Heart right ventricle (tissue), 16 donors: ENCODE measurements at regions not wholly inside any gene's neighbourhood (a gene's known extent, or its start where the extent isn't known, plus 50 kb on each side); places are given as distances from the start of the nearest gene placed in this dataset.

Experiments used
- ATAC-seq, 8 donors: fragments of 200-7000 bp; cut with Tn5 transposase; one replicate each; pipeline ENCODE4 v1.9.1; 2020; ENCODE audit warnings: mild to moderate bottlenecking in 8 of 8, moderate library complexity in 8 of 8, moderate number of reproducible peaks in 1 of 8
- DNase-seq, 2 donors: peaks; one replicate each; pipeline ENCODE4 v3.0.0-alpha.2; 2020
- H3K27ac ChIP-seq, 10 donors: fragments of 200-600 bp; sonication (generic) in 2 of 10; one replicate each; pipeline versions ENCODE4 v1.5.0 to v1.8.0; 2020 to 2022; ENCODE audit warnings: mild to moderate bottlenecking in 3 of 10
- H3K27me3 ChIP-seq, 7 donors: fragments of 200-600 bp; one replicate each; pipeline ENCODE4 v1.8.0; 2021 to 2022; ENCODE audit warnings: mild to moderate bottlenecking in 2 of 7
- H3K36me3 ChIP-seq, 9 donors: fragments of 200-600 bp; sonication (generic) in 1 of 9; one replicate each; pipeline versions ENCODE4 v1.5.0 to v1.8.0; 2020 to 2022; ENCODE audit warnings: mild to moderate bottlenecking in 2 of 9
- H3K4me1 ChIP-seq, 9 donors: fragments of 200-600 bp; sonication (generic) in 1 of 9; one replicate each; pipeline versions ENCODE4 v1.5.0 to v1.8.0; 2020 to 2022; ENCODE audit warnings: mild to moderate bottlenecking in 4 of 9
- H3K4me3 ChIP-seq, 10 donors: fragments of 200-600 bp; sonication (generic) in 2 of 10; one replicate each; pipeline versions ENCODE4 v1.5.0 to v1.8.0; 2020 to 2022; ENCODE audit warnings: mild to moderate bottlenecking in 7 of 10, moderate library complexity in 2 of 10
- H3K9me3 ChIP-seq, 11 donors: fragments of 200-600 bp in 10 of 11; sonication (generic) in 2 of 11; one replicate each; pipeline versions ENCODE4 v1.5.0 to v1.8.0; 2013 to 2022; ENCODE audit warnings: mild to moderate bottlenecking in 2 of 11, control low read depth in 1 of 11, moderate library complexity in 1 of 11
- WGBS, 2 donors: extraction: QIAGEN DNeasy Blood & Tissue Kit; methylation state at CpG; one replicate each; pipeline ENCODE4 v1.1.7; 2013; ENCODE audit warnings: inconsistent platforms in 1 of 2; 5-methylcytosine and 5-hydroxymethylcytosine counted together
- intact Hi-C, 10 donors: fragments of 100-400 bp; cut with DNase I; formaldehyde crosslinking; loops; one replicate each; pipeline versions ENCODE4 v1.11.1 to v1.14.2; 2022
- TF ChIP-seq, protein P1 (sequence below), 9 donors: fragments of 200-600 bp; sonication (generic) in 2 of 9; IDR thresholded peaks; one replicate each; pipeline versions ENCODE4 v1.5.0 to v1.8.0; 2021 to 2022; ENCODE audit warnings: antibody characterized with exemption in 9 of 9, mild to moderate bottlenecking in 5 of 9, moderate library complexity in 1 of 9
- donor health status: Arrhythmogenic right ventricular cardiomyopathy.
- donor health status: ischemic (EF 13 %, LVEDD 7.1; RV severe dilation, severe dysfunction).
- donor health status: healthy with polysubstance abuse.
- donor health status: DM: no; HTN: yes; CAD: no.
- donor health status: DM: no; HTN: no; CAD: no.
- donor health status: ischemic (EF 25% LVEDD 6.9; RV normal size, moderate dysfunction).
- donor health status: ischemic (EF 25% LVEDD 5.7; RV mildly dilated, moderate dysfunction).
- donor health status: healthy.
- donor health status: DM: yes; HTN: yes; CAD: no.
- donor health status: Ischemic cardiomyopathy.
- donor health status: ischemic (EF 35%, LVEDD 5.7; RV mildly dilated, moderate dysfunction).
- donor health status: nonischemic (EF 11% LVEDD 7.7; RV severe dilation, severe dysfunction).
- donor health status: DM: yes; HTN: yes; CAD: no.
- donor health status: PGD.
- donor health status: ischemic (EF 29% LVEDD 5.4; RV normal size, mild dysfunction).
- donor health status: nonischemic (EF 23%, LVEDD 6.1; RV moderate dilation, normal function).

DNA sequence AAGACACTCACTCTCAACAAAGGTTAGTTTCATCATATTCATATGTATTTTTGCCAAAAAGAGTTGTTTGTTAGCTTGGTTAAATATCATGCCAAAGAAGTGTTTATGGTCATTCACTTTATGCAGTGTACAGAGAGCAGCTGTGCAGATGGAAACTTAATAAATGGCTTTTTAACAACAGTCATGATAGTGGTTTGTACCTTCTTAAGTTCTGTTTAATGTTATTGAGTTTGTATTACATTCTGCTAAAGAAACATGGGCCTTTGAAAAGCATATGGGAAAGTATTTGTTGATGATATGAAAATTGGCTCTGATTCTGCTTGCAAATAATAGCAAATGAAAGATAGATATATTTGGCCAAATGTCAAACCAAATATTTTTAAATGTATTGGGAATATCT is 607.3 kb downstream of the NCAM2 start:
- no peaks in the 10 kb centered on the region for H3K27me3 ChIP-seq
- DNase-seq (no peak), ATAC-seq (peak in 1 of 8 donors; percentile 75)
- H3K9me3 ChIP-seq = peaks cover 0 to 7% (median 0%) of the 10 kb centered on the region in 11 donors
- peak overlapping the region in 1 of 10 donors; percentile 5 for H3K27ac ChIP-seq
- H3K4me1 ChIP-seq = peaks cover 0 to 6% (median 0%) of the 10 kb centered on the region in 9 donors
- H3K4me3 ChIP-seq = no peak overlapping the region
- TF ChIP-seq, protein P1, sequence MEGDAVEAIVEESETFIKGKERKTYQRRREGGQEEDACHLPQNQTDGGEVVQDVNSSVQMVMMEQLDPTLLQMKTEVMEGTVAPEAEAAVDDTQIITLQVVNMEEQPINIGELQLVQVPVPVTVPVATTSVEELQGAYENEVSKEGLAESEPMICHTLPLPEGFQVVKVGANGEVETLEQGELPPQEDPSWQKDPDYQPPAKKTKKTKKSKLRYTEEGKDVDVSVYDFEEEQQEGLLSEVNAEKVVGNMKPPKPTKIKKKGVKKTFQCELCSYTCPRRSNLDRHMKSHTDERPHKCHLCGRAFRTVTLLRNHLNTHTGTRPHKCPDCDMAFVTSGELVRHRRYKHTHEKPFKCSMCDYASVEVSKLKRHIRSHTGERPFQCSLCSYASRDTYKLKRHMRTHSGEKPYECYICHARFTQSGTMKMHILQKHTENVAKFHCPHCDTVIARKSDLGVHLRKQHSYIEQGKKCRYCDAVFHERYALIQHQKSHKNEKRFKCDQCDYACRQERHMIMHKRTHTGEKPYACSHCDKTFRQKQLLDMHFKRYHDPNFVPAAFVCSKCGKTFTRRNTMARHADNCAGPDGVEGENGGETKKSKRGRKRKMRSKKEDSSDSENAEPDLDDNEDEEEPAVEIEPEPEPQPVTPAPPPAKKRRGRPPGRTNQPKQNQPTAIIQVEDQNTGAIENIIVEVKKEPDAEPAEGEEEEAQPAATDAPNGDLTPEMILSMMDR (IDR thresholded peaks at IDR 0.05) = no peak
- H3K36me3 ChIP-seq = no peaks in the 10 kb centered on the region
- intact Hi-C loops = no loop called here

DNA sequence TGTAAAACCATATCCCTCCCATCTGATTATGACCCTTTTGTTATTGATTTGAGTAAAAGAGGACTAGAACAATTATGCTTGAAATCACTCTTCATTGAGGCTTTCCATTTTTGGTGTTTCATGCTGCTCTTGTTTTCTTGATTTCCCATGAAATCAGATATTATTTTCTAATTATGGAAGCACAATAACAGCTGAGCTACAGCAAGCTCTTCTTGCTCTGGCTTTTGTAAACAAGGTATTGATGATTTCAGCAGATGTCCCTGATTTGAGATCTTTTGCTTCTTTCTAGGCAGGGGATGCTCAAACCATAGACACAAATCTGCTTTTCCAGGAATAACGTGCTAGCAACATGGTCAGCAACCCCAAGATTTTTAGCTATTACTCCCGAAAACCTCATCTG is 607.8 kb downstream of the NCAM2 start:
- WGBS, 2 donors = 55 to 73% methylated on average over 2 of the region's 2 CpGs
- peaks cover 0 to 5% (median 0%) of the 10 kb centered on the region in 11 donors for H3K9me3 ChIP-seq
- peaks cover 0 to 6% (median 0%) of the 10 kb centered on the region in 9 donors for H3K4me1 ChIP-seq
- H3K27me3 ChIP-seq = no peaks in the 10 kb centered on the region
- H3K27ac ChIP-seq = no peak overlapping the region
- intact Hi-C loops = no loop called here
- no peak for DNase-seq
- H3K36me3 ChIP-seq = no peaks in the 10 kb centered on the region
- ATAC-seq = peak in 3 of 8 donors; percentile 46 to 77 (median 47)
- H3K4me3 ChIP-seq = no peak overlapping the region
- TF ChIP-seq, protein P1 (IDR thresholded peaks at IDR 0.05) = no peak

DNA sequence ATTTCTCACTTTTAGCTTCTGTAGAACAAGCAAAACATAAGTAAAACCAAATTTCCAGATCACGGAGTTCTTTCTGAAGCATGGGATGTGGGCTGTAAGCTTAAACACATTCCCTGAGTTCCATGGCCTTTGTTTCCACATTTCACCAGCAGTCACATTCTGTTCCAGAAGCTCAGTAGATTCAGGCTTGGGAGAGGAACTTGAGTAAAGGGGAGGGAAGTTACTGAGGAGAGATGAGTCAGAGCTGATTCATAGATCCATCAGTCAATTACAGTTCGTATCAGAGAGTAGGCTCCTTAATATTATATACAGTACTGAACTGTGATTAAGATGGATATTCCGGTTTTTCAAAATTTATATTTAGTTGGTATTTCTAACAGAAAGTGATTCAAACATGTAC is 614.3 kb downstream of the NCAM2 start:
- intact Hi-C loops = no loop called here
- ATAC-seq = peak in 5 of 8 donors; percentile 30 to 91 (median 48)
- H3K4me1 ChIP-seq = no peaks in the 10 kb centered on the region
- H3K27me3 ChIP-seq = no peaks in the 10 kb centered on the region
- H3K9me3 ChIP-seq = peaks cover 0 to 5% (median 0%) of the 10 kb centered on the region in 11 donors
- no peak overlapping the region for H3K4me3 ChIP-seq
- TF ChIP-seq, protein P1 (IDR thresholded peaks at IDR 0.05) = no peak
- 62% methylated on average over 3 of the region's 3 CpGs for WGBS, 2 donors
- H3K36me3 ChIP-seq = no peaks in the 10 kb centered on the region
- H3K27ac ChIP-seq = no peak overlapping the region
- DNase-seq = no peak

DNA sequence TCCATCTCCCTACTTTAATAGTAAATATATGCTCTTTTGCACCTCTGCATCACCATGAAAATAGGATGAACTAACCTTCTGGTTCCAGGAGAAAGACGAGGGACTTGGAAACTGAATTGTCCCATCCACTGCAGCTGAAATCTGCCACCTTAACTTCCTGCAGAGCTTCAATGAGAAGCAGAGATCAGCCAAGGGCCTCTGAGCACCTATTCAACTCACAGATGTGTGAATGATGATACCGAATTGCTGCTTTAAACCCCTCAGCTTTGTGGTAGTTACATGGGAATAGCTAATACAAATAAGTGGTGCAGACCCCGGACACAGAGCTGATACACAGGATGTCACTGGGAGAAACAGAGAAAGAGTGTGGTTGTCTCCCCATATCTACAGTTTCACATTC is 616.8 kb downstream of the NCAM2 start:
- H3K4me1 ChIP-seq = no peaks in the 10 kb centered on the region
- H3K36me3 ChIP-seq = no peaks in the 10 kb centered on the region
- TF ChIP-seq, protein P1 (IDR thresholded peaks at IDR 0.05) = no peak
- no peak overlapping the region for H3K4me3 ChIP-seq
- DNase-seq = no peak
- H3K27me3 ChIP-seq = no peaks in the 10 kb centered on the region
- WGBS, 2 donors = 69% methylated on average over 3 of the region's 3 CpGs
- peaks cover 0 to 5% (median 0%) of the 10 kb centered on the region in 11 donors for H3K9me3 ChIP-seq
- intact Hi-C loops = no loop called here
- no peak overlapping the region for H3K27ac ChIP-seq
- ATAC-seq = no peak
